Renal pelvis (tissue), 1 donor: ENCODE measurements at regions not wholly inside any gene's neighbourhood (a gene's known extent, or its start where the extent isn't known, plus 50 kb on each side); places are given as distances from the start of the nearest gene placed in this dataset.
A peak's percentile ranks its signal among the peaks of the same experiment; 100 is the strongest.
"Not testable (repeated sequence)": the region's sequence is repeated elsewhere in the genome, so short reads cannot be mapped to it uniquely, and the experiment has no call there.

Experiments
- DNase-seq: peaks from one replicate; pipeline ENCODE4 v3.0.0-alpha.2; 2013

- no peak for DNase-seq
These were observed 410.5 kb downstream of the TMEM38B start for GRCh38 chr9:106104887-106105286.

GRCh38 chr9:106106396-106106795, 412.1 kb downstream of the TMEM38B start:
- no peak for DNase-seq

GRCh38 chr9:106107716-106108115, 413.4 kb downstream of the TMEM38B start:
- DNase-seq, result no peak

- not testable (repeated sequence) for DNase-seq
These were observed 415.4 kb downstream of the TMEM38B start for GRCh38 chr9:106109706-106110105.

GRCh38 chr9:106110483-106110882, 416.1 kb downstream of the TMEM38B start:
- DNase-seq, result no peak

- peak; percentile 45 for DNase-seq
These were observed 416.8 kb downstream of the TMEM38B start for GRCh38 chr9:106111039-106111730.

- no peak for DNase-seq
These were observed 418.6 kb downstream of the TMEM38B start for GRCh38 chr9:106112935-106113334.

GRCh38 chr9:106119176-106119575, 424.8 kb downstream of the TMEM38B start:
- DNase-seq, result no peak

- no peak for DNase-seq
These were observed 425.7 kb downstream of the TMEM38B start for GRCh38 chr9:106120071-106120470.

GRCh38 chr9:106127776-106128175, 433.4 kb downstream of the TMEM38B start:
- no peak for DNase-seq

- DNase-seq, result no peak
These were observed 436.0 kb downstream of the TMEM38B start for GRCh38 chr9:106130374-106130773.

- DNase-seq, result no peak
These were observed 449.4 kb downstream of the TMEM38B start for GRCh38 chr9:106143781-106144180.

GRCh38 chr9:106146066-106146840, 451.9 kb downstream of the TMEM38B start:
- DNase-seq, result no peak

- no peak for DNase-seq
These were observed 452.5 kb downstream of the TMEM38B start for GRCh38 chr9:106146886-106147285.

- peak; percentile 28 for DNase-seq
These were observed 455.6 kb downstream of the TMEM38B start for GRCh38 chr9:106149956-106150355.

GRCh38 chr9:106156465-106156864, 462.1 kb downstream of the TMEM38B start:
- no peak for DNase-seq

GRCh38 chr9:106172265-106172664, 477.9 kb downstream of the TMEM38B start:
- DNase-seq, result no peak

GRCh38 chr9:106174346-106174745, 480.0 kb downstream of the TMEM38B start:
- peak; percentile 14 for DNase-seq

- no peak for DNase-seq
These were observed 482.9 kb downstream of the TMEM38B start for GRCh38 chr9:106177216-106177615.

GRCh38 chr9:106179191-106179590, 484.9 kb downstream of the TMEM38B start:
- DNase-seq, result peak; percentile 44

- DNase-seq, result not testable (repeated sequence)
These were observed 509.6 kb downstream of the TMEM38B start for GRCh38 chr9:106203815-106204516.

- no peak for DNase-seq
These were observed 513.0 kb downstream of the TMEM38B start for GRCh38 chr9:106207298-106207697.

GRCh38 chr9:106218427-106218826, 524.1 kb downstream of the TMEM38B start:
- no peak for DNase-seq
